Stimulated activated CD4-positive, alpha-beta T cell treated with anti-CD3 and anti-CD28 coated beads, Interleukin-4, amount 100 ng/mL, for 48 hours (primary cell): ENCODE measurements at regions not wholly inside any gene's neighbourhood (a gene's known extent, or its start where the extent isn't known, plus 50 kb on each side); places are given as distances from the start of the nearest gene placed in this dataset.
"Not testable (repeated sequence)": the region's sequence is repeated elsewhere in the genome, so short reads cannot be mapped to it uniquely, and the experiment has no call there.

Source experiments
- DNase-seq, 2 donors: peaks; one replicate each; pipeline ENCODE4 v3.0.0-alpha.2; 2020; ENCODE audit warnings: low read depth in 2 of 2

- DNase-seq, result not testable (repeated sequence)
These were observed 101.6 kb upstream of the PZP start for GRCh38 chr12:9309749-9310148.

- not testable (repeated sequence) for DNase-seq
These were observed 100.5 kb upstream of the PZP start for GRCh38 chr12:9308745-9309144.

- not testable (repeated sequence) for DNase-seq
These were observed 100.0 kb upstream of the PZP start for GRCh38 chr12:9308163-9308562.

GRCh38 chr12:9307255-9307654, 99.1 kb upstream of the PZP start:
- not testable (repeated sequence) for DNase-seq

- DNase-seq, result not testable (repeated sequence)
These were observed 97.8 kb upstream of the PZP start for GRCh38 chr12:9306004-9306403.

GRCh38 chr12:9304540-9304939, 96.3 kb upstream of the PZP start:
- DNase-seq, result not testable (repeated sequence)

GRCh38 chr12:9295872-9296271, 87.7 kb upstream of the PZP start:
- not testable (repeated sequence) for DNase-seq

GRCh38 chr12:9294072-9294620, 86.0 kb upstream of the PZP start:
- DNase-seq, result not testable (repeated sequence)

- not testable (repeated sequence) for DNase-seq
These were observed 85.2 kb upstream of the PZP start for GRCh38 chr12:9293391-9293790.

- DNase-seq, result not testable (repeated sequence)
These were observed 81.8 kb upstream of the PZP start for GRCh38 chr12:9289984-9290383.

- DNase-seq, result not testable (repeated sequence)
These were observed 76.5 kb upstream of the PZP start for GRCh38 chr12:9284724-9285123.

GRCh38 chr12:9284197-9284596, 76.0 kb upstream of the PZP start:
- peak; percentile 6 to 17 for DNase-seq

GRCh38 chr12:9283346-9284095, 75.3 kb upstream of the PZP start:
- DNase-seq, result peak; percentile 56 to 82

- DNase-seq, result no peak
These were observed 68.8 kb upstream of the PZP start for GRCh38 chr12:9276990-9277389.

- no peak for DNase-seq
These were observed 65.1 kb upstream of the PZP start for GRCh38 chr12:9273276-9273675.

GRCh38 chr12:9271875-9272274, 63.7 kb upstream of the PZP start:
- DNase-seq, result no peak

- DNase-seq, result no peak
These were observed 56.4 kb upstream of the PZP start for GRCh38 chr12:9264546-9264945.

GRCh38 chr12:9260931-9261330, 52.7 kb upstream of the PZP start:
- no peak for DNase-seq

- no peak for DNase-seq
These were observed 50.5 kb upstream of the PZP start for GRCh38 chr12:9258676-9259075.
